HFFc6 (cell line): ENCODE measurements at regions not wholly inside any gene's neighbourhood (a gene's known extent, or its start where the extent isn't known, plus 50 kb on each side); places are given as distances from the start of the nearest gene placed in this dataset.

Experiments
- DNase-seq: peaks from one replicate; pipeline ENCODE4 v3.0.0-alpha.2; 2018
- H3K27ac Mint-ChIP-seq: 2 replicates; pipeline ENCODE4 v1.8.0; 2020; ENCODE audit warnings: mild to moderate bottlenecking, mixed read lengths
- H3K27me3 Mint-ChIP-seq: 2 replicates; pipeline ENCODE4 v1.8.0; 2021; ENCODE audit warnings: mild to moderate bottlenecking, moderate library complexity, mixed read lengths; ENCODE audit not compliant: insufficient read depth
- H3K36me3 Mint-ChIP-seq: 2 replicates; pipeline ENCODE4 v1.8.0; 2021; ENCODE audit warnings: low read depth, mixed read lengths
- H3K4me1 Mint-ChIP-seq: 2 replicates; pipeline ENCODE4 v1.8.0; 2020; ENCODE audit warnings: low read depth, mixed read lengths
- H3K4me3 Mint-ChIP-seq: 2 replicates; pipeline ENCODE4 v1.8.0; 2020; ENCODE audit warnings: mild to moderate bottlenecking, moderate library complexity, mixed read lengths
- H3K9me3 Mint-ChIP-seq: 2 replicates; pipeline ENCODE4 v1.8.0; 2020; ENCODE audit warnings: mild to moderate bottlenecking, mixed read lengths
- CTCF ChIP-seq: fragments of 200-600 bp; sonication (generic); IDR thresholded peaks from 2 replicates; pipeline ENCODE4 v1.5.0; 2021; ENCODE audit warnings: antibody characterized with exemption, mild to moderate bottlenecking

GRCh38 chr11:109892321-109892794 lies 200.8 kb upstream of the ZC3H12C start:
- no peak overlapping the region for H3K4me3 Mint-ChIP-seq
- H3K36me3 Mint-ChIP-seq: no peaks in the 10 kb centered on the region
- no peak overlapping the region for H3K27ac Mint-ChIP-seq
- peaks cover 4% of the 10 kb centered on the region; the same call in 1 of the 2 replicates for H3K9me3 Mint-ChIP-seq
- no peaks in the 10 kb centered on the region; the same call in 1 of the 2 replicates for H3K4me1 Mint-ChIP-seq
- DNase-seq: no peak
- H3K27me3 Mint-ChIP-seq: peaks cover 3% of the 10 kb centered on the region
- no peak for TF ChIP-seq CTCF

- no peak for DNase-seq
Observed at GRCh38 chr11:109894242-109894641, 198.9 kb upstream of the ZC3H12C start.

GRCh38 chr11:109898592-109898991 lies 194.6 kb upstream of the ZC3H12C start:
- H3K27me3 Mint-ChIP-seq: peaks cover 3% of the 10 kb centered on the region
- no peaks in the 10 kb centered on the region for H3K36me3 Mint-ChIP-seq
- no peaks in the 10 kb centered on the region for H3K4me1 Mint-ChIP-seq
- DNase-seq: no peak
- no peak for TF ChIP-seq CTCF
- no peak overlapping the region for H3K4me3 Mint-ChIP-seq
- H3K9me3 Mint-ChIP-seq: peaks cover 28% of the 10 kb centered on the region
- H3K27ac Mint-ChIP-seq: no peak overlapping the region

More at GRCh38 chr11:109894242-109894641, 198.9 kb upstream of the ZC3H12C start:
- Mint-ChIP-seq H3K4me1 (no peaks in the 10 kb centered on the region; the same call in 1 of the 2 replicates), H3K27ac (no peak overlapping the region), H3K27me3 (peaks cover 2% of the 10 kb centered on the region), H3K36me3 (no peaks in the 10 kb centered on the region), H3K9me3 (peaks cover 17% of the 10 kb centered on the region), H3K4me3 (no peak overlapping the region)
- TF ChIP-seq CTCF: no peak

DNA sequence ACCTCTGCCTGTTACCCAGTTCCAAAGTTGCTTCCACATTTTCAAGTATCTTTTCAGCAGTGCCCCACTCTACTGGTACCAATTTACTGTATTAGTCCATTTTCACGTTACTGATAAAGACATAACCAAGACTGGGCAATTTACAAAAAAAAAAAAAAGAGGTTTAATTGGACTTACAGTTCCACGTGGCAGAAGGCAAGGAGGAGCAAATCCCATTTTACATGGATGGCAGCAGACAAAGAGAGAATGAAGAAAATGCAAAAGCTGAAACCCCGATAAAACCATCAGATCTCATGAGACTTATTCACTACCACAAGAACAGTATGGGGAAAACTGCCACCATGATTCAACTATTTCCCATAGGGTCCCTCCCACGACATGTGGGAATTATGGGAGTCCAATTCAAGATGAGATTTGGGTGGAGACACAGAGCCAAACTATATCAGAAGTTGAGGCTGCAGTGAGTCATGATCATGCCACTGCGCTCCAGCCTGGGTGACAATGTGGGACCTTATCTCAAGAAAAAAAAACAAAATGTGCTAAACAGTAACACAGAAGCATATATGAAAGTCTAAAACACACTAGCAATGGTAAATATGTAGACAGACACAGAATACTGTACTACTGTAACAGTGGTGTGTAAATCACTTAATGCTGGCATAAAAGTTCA lies 190.3 kb upstream of the ZC3H12C start:
- H3K4me3 Mint-ChIP-seq: no peak overlapping the region
- no peak overlapping the region for H3K27ac Mint-ChIP-seq
- peaks cover 2% of the 10 kb centered on the region; the same call in 1 of the 2 replicates for H3K27me3 Mint-ChIP-seq
- no peak for DNase-seq
- TF ChIP-seq CTCF: no peak
- peaks cover 23% of the 10 kb centered on the region for H3K9me3 Mint-ChIP-seq
- H3K4me1 Mint-ChIP-seq: no peaks in the 10 kb centered on the region
- H3K36me3 Mint-ChIP-seq: no peaks in the 10 kb centered on the region

DNA sequence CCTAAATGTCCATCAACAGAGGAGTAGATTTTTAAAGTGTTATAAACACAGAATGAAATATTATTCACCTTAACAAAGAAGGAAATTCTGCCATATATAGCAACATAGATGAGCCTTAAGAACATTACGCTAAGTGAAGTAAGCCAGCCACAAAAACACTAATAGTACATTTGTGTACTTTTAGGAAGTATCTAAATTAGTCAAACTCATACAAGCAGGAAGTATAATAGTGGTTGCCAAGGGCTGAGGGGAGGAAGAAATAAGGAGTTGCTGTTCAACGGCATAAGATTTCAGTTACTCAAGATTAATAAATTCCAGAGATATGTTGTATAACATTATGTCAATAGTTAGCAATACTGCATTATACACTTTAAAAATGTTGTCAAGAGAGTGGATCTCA lies 181.7 kb upstream of the ZC3H12C start:
- no peaks in the 10 kb centered on the region for H3K36me3 Mint-ChIP-seq
- H3K9me3 Mint-ChIP-seq: no peaks in the 10 kb centered on the region
- H3K4me3 Mint-ChIP-seq: no peak overlapping the region
- no peaks in the 10 kb centered on the region for H3K4me1 Mint-ChIP-seq
- TF ChIP-seq CTCF: no peak
- H3K27me3 Mint-ChIP-seq: peaks cover 1% of the 10 kb centered on the region
- DNase-seq: no peak
- H3K27ac Mint-ChIP-seq: no peak overlapping the region
